ENCODE measurements at regions not wholly inside any gene's neighbourhood (a gene's known extent, or its start where the extent isn't known, plus 50 kb on each side); places are given as distances from the start of the nearest gene placed in this dataset.
"Not testable (repeated sequence)": the region's sequence is repeated elsewhere in the genome, so short reads cannot be mapped to it uniquely, and the experiment has no call there.

DNA sequence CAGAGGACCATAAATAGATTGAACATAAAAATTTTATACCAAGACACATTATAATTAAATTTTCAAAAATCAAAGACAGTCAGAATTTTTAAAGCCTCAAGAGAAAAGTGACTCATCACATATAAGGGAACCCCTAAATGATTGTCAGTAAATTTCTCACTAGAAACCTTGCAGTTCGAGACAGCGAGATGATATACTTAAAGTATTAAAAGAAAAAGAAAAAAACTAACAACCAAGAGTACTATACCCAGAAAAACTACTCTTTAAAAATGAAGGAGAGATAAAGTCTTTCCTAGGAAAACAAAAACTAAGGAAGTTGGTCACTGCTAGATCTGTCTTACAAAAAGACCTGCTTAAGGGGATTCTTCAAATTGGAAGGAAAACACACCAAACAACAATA lies 251.4 kb upstream of the MSX2 start (continued):
- no peak for TF ChIP-seq SIX5 (IDR thresholded peaks at IDR 0.05; ENCODE audit: low read depth, low read length, severe bottlenecking)
- no peak for TF ChIP-seq NR2C2 (IDR thresholded peaks at IDR 0.05; ENCODE audit: borderline replicate concordance, control insufficient read depth, insufficient read length, low read depth)
- TF ChIP-seq ZBED1 (IDR thresholded peaks at IDR 0.05; ENCODE audit: borderline replicate concordance) = no peak
- no peak for TF ChIP-seq POLR2A (IDR thresholded peaks at IDR 0.05; ENCODE audit: low read depth, low read length)
- TF ChIP-seq EED (IDR thresholded peaks at IDR 0.05; ENCODE audit: low read depth) = no peak
- TF ChIP-seq SUPT20H (IDR thresholded peaks at IDR 0.05; ENCODE audit: borderline replicate concordance, control insufficient read depth, low read depth, low read length) = no peak
- no peak for TF ChIP-seq IRF3 (IDR thresholded peaks at IDR 0.05)
- no peak for TF ChIP-seq RUNX3 (IDR thresholded peaks at IDR 0.05; ENCODE audit: low read length)
- TF ChIP-seq HSF1 (IDR thresholded peaks at IDR 0.05; ENCODE audit: low read depth, low read length) = no peak
- no peak for TF ChIP-seq BACH1 (IDR thresholded peaks at IDR 0.05; ENCODE audit: borderline replicate concordance)

- DNase-seq (ENCODE audit: low read depth, low spot score); BruUV-seq (replicated peaks); intact Hi-C loops (cut with micrococcal nuclease; ENCODE audit: unreplicated experiment); H4K20me1 ChIP-seq (ENCODE audit: control insufficient read depth, insufficient read depth); H3K9me3 ChIP-seq (replicated peaks; ENCODE audit: control insufficient read depth, insufficient read depth, low read length); in situ Hi-C loops (cut with MboI); H3K4me3 ChIP-seq; SMC1A ChIA-PET (ENCODE audit: uncharacterized antibody, unreplicated experiment); H3K4me2 ChIP-seq (ENCODE audit: control insufficient read depth, insufficient read depth); H3K4me1 ChIP-seq (ENCODE audit: control insufficient read depth, insufficient read depth, low read length); H3K27ac ChIP-seq (ENCODE audit: control insufficient read depth, insufficient read depth); H3K27me3 ChIP-seq (replicated peaks in 1 of 2; ENCODE audit: control insufficient read depth in 2 of 2, insufficient read depth in 2 of 2, low read length in 1 of 2); CTCF ChIA-PET; H3K9ac ChIP-seq (ENCODE audit: control insufficient read depth, insufficient read depth, low read length); ATAC-seq; RAD21 ChIA-PET (ENCODE audit: unreplicated experiment); H3K36me3 ChIP-seq (ENCODE audit: control insufficient read depth in 2 of 2, insufficient read depth in 2 of 2, low read length in 1 of 2); H2AFZ ChIP-seq (ENCODE audit: control insufficient read depth, low read depth, low read length); H3K79me2 ChIP-seq (ENCODE audit: control insufficient read depth, insufficient read depth, low read length); FAIRE-seq; POLR2A ChIA-PET: not testable (repeated sequence)
- 50% methylated on average over 3 of the region's 3 CpGs for WGBS (ENCODE audit: insufficient coverage, insufficient replicate concordance, low lambda C conversion rate, missing lambda C conversion rate)
These were observed 248.4 kb upstream of the MSX2 start for GRCh38 chr5:174476001-174476400.

Data from GM12878 (cell line).